ENCODE measurements at regions not wholly inside any gene's neighbourhood (a gene's known extent, or its start where the extent isn't known, plus 50 kb on each side); places are given as distances from the start of the nearest gene placed in this dataset.

- peak; percentile 20 for DNase-seq
These were observed 110.9 kb upstream of the BLID start for GRCh38 chr11:122226810-122227379.

- no peak for DNase-seq
These were observed 108.9 kb upstream of the BLID start for GRCh38 chr11:122224867-122225266.

- no peak for DNase-seq
These were observed 104.3 kb upstream of the BLID start for GRCh38 chr11:122220321-122220720.

GRCh38 chr11:122219791-122220190, 103.8 kb upstream of the BLID start:
- no peak for DNase-seq

GRCh38 chr11:122215244-122215992, 99.4 kb upstream of the BLID start:
- DNase-seq: peak; percentile 54

GRCh38 chr11:122214567-122214966, 98.6 kb upstream of the BLID start:
- DNase-seq: no peak

- DNase-seq: no peak
These were observed 98.1 kb upstream of the BLID start for GRCh38 chr11:122214080-122214479.

GRCh38 chr11:122213171-122213570, 97.2 kb upstream of the BLID start:
- DNase-seq: no peak

GRCh38 chr11:122210367-122210997, 94.5 kb upstream of the BLID start:
- no peak for DNase-seq

GRCh38 chr11:122209619-122210366, 93.8 kb upstream of the BLID start:
- no peak for DNase-seq

GRCh38 chr11:122207921-122208764, 92.1 kb upstream of the BLID start:
- no peak for DNase-seq

GRCh38 chr11:122207505-122207904, 91.5 kb upstream of the BLID start:
- DNase-seq: peak; percentile 9

- DNase-seq: no peak
These were observed 89.0 kb upstream of the BLID start for GRCh38 chr11:122205036-122205435.

- DNase-seq: no peak
These were observed 88.2 kb upstream of the BLID start for GRCh38 chr11:122204206-122204605.

- DNase-seq: peak; percentile 37
These were observed 87.0 kb upstream of the BLID start for GRCh38 chr11:122202951-122203456.

- no peak for DNase-seq
These were observed 86.3 kb upstream of the BLID start for GRCh38 chr11:122202161-122202950.

- no peak for DNase-seq
These were observed 85.1 kb upstream of the BLID start for GRCh38 chr11:122201106-122201505.

- no peak for DNase-seq
These were observed 83.6 kb upstream of the BLID start for GRCh38 chr11:122199661-122200060.

GRCh38 chr11:122198291-122198983, 82.4 kb upstream of the BLID start:
- DNase-seq: no peak

GRCh38 chr11:122197066-122197987, 81.3 kb upstream of the BLID start:
- no peak for DNase-seq
